A549 (cell line): ENCODE measurements at regions not wholly inside any gene's neighbourhood (a gene's known extent, or its start where the extent isn't known, plus 50 kb on each side); places are given as distances from the start of the nearest gene placed in this dataset.

Source experiments
- ATAC-seq, 2 experiments: fragments of 200-7000 bp in 1 of 2; fragments of >200 bp in 1 of 2; cut with Nextera tagmentation in 1 of 2; cut with Tn5 transposase in 1 of 2; 3 replicates each; pipeline versions ENCODE4 v1.8.0 to v1.9.1; 2018 to 2020; ENCODE audit warnings: mild to moderate bottlenecking in 1 of 2, moderate library complexity in 1 of 2
- CTCF ChIA-PET: fragments of 300-600 bp; sonication (Branson Sonifier 250); formaldehyde crosslinking; extraction: SDS; loops from one replicate; lab custom pipeline; 2021; ENCODE audit warnings: antibody characterized with exemption, inconsistent platforms; lab: Yijun Ruan, JAX
- POLR2A ChIA-PET: fragments of 350-600 bp; formaldehyde crosslinking; extraction: SDS; loops from one replicate; lab custom pipeline; 2021; ENCODE audit warnings: antibody characterized with exemption, inconsistent platforms; lab: Yijun Ruan, JAX
- DNase-seq, 2 experiments: peaks; one replicate each; pipeline versions ENCODE4 v3.0.0 to v3.0.0-alpha.2; 2011 to 2016; ENCODE audit warnings: low read depth in 1 of 2, low spot score in 1 of 2
- FAIRE-seq: peaks from 2 replicates; lab custom pipeline; 2011; peaks lifted over from hg19 to GRCh38; lab: Jason Lieb, UNC
- H3K27ac ChIP-seq, 2 experiments: fragments of >200 bp; sonication (Bioruptor Twin); formaldehyde crosslinking; 3 replicates each; pipeline ENCODE4 v1.5.1; 2016 to 2017
- H3K4me1 ChIP-seq: fragments of >200 bp; sonication (Bioruptor Twin); formaldehyde crosslinking; 3 replicates; pipeline ENCODE4 v1.6.1; 2016
- H3K4me2 ChIP-seq: fragments of >200 bp; sonication (Bioruptor Twin); formaldehyde crosslinking; 3 replicates; pipeline ENCODE4 v1.6.1; 2016
- H3K4me3 ChIP-seq: fragments of >200 bp; sonication (Bioruptor Twin); formaldehyde crosslinking; 3 replicates; pipeline ENCODE4 v1.5.1; 2016
- H3K9me3 ChIP-seq: fragments of >200 bp; sonication (Bioruptor Twin); formaldehyde crosslinking; 3 replicates; pipeline ENCODE4 v1.6.1; 2016
- CHD2 ChIP-seq: fragments of 150-350 bp; IDR thresholded peaks from 2 replicates; pipeline ENCODE4 v1.6.1; 2014; ENCODE audit warnings: low read length; ENCODE audit not compliant: partially characterized antibody
- ELK1 ChIP-seq: fragments of 150-350 bp; IDR thresholded peaks from 2 replicates; pipeline ENCODE4 v1.6.1; 2014; ENCODE audit warnings: low read depth, mild to moderate bottlenecking, low read length
- GATA3 ChIP-seq: IDR thresholded peaks from 2 replicates; pipeline ENCODE4 v1.6.1; 2012; ENCODE audit warnings: borderline replicate concordance
- HOXB13 ChIP-seq: fragments of 250-450 bp; sonication (Bioruptor Pico); IDR thresholded peaks from 2 replicates; pipeline ENCODE4 v1.5.0; 2020; ENCODE audit warnings: low read depth, mild to moderate bottlenecking, moderate library complexity
- HOXB5 ChIP-seq: fragments of 250-450 bp; sonication (Bioruptor Pico); IDR thresholded peaks from 2 replicates; pipeline ENCODE4 v1.5.0; 2020; ENCODE audit warnings: mild to moderate bottlenecking, moderate library complexity
- JUN ChIP-seq, 2 experiments: fragments of >200 bp; sonication (Bioruptor Twin); formaldehyde crosslinking; IDR thresholded peaks; 2 replicates in 1 of 2; 3 replicates in 1 of 2; pipeline ENCODE4 v1.6.1; 2016 to 2017
- JUNB ChIP-seq: fragments of >200 bp; sonication (Bioruptor Twin); formaldehyde crosslinking; IDR thresholded peaks from 2 replicates; pipeline ENCODE4 v1.6.1; 2016
- NFE2L2 ChIP-seq: fragments of 150-350 bp; conservative IDR thresholded peaks from 2 replicates; pipeline ENCODE4 v1.6.1; 2014; ENCODE audit warnings: low read length
- NPAS2 ChIP-seq: fragments of 250-450 bp; sonication (Bioruptor Pico); IDR thresholded peaks from 2 replicates; pipeline ENCODE4 v1.8.0; 2022; ENCODE audit warnings: mild to moderate bottlenecking, moderate library complexity, borderline replicate concordance
- PHF8 ChIP-seq: fragments of 200-600 bp; sonication (generic); IDR thresholded peaks from 2 replicates; pipeline ENCODE4 v1.6.1; 2016; ENCODE audit warnings: low read depth, mild to moderate bottlenecking, antibody characterized with exemption, moderate library complexity, borderline replicate concordance
- POLR2AphosphoS2 ChIP-seq: conservative IDR thresholded peaks from 2 replicates; pipeline ENCODE4 v1.6.1; 2012; ENCODE audit warnings: low read length, improper control_type of control experiment, inconsistent platforms
- REST ChIP-seq: fragments of 200-600 bp; sonication (generic); IDR thresholded peaks from 2 replicates; pipeline ENCODE4 v1.6.1; 2016; ENCODE audit warnings: antibody characterized with exemption, mild to moderate bottlenecking, moderate library complexity
- TFCP2L1 ChIP-seq: fragments of 250-450 bp; sonication (Bioruptor Pico); IDR thresholded peaks from 2 replicates; pipeline ENCODE4 v1.5.0; 2021; ENCODE audit warnings: mild to moderate bottlenecking
- WGBS: methylation state at CpG from one replicate; pipeline ENCODE4 v1.1.6; 2017; ENCODE audit errors: missing lambda C conversion rate; 5-methylcytosine and 5-hydroxymethylcytosine counted together

GRCh38 chr5:99243111-99243510 is 314.3 kb upstream of the CHD1 start (continued):
- TF ChIP-seq REST, result no peak

GRCh38 chr5:99239826-99240360 is 311.1 kb upstream of the CHD1 start:
- Histone ChIP-seq H3K27ac (no peak overlapping the region), H3K4me1 (no peaks in the 10 kb centered on the region), H3K4me2 (no peak overlapping the region), H3K4me3 (no peak overlapping the region), H3K9me3 (no peaks in the 10 kb centered on the region)
- POLR2A ChIA-PET, result no interaction called here
- ATAC-seq (no peak), DNase-seq (no peak), FAIRE-seq (no peak)
- TF ChIP-seq TFCP2L1 (CRISPR knock-in tag), result no peak
- no peak for TF ChIP-seq REST
- TF ChIP-seq PHF8, result no peak
- no peak for TF ChIP-seq HOXB13 (CRISPR knock-in tag)
- TF ChIP-seq JUNB, result no peak
- TF ChIP-seq NPAS2 (CRISPR knock-in tag), result no peak
- TF ChIP-seq ELK1, result no peak
- TF ChIP-seq GATA3, result no peak
- no peak for TF ChIP-seq HOXB5 (CRISPR knock-in tag)
- no peak for TF ChIP-seq CHD2
- WGBS, result 13% methylated on average over 3 of the region's 3 CpGs
- CTCF ChIA-PET, result no interaction called here

GRCh38 chr5:99191206-99191745 is 262.5 kb upstream of the CHD1 start:
- FAIRE-seq, result no peak
- H3K9me3 ChIP-seq, result no peaks in the 10 kb centered on the region
- no peak for DNase-seq
- TF ChIP-seq POLR2AphosphoS2, result no peak
- TF ChIP-seq, all 56 proteins: peak for 0
- Histone ChIP-seq H3K4me3 (no peak overlapping the region), H3K4me2 (no peak overlapping the region), H3K4me1 (no peaks in the 10 kb centered on the region), H3K27ac (no peak overlapping the region)
- CTCF ChIA-PET, result no interaction called here
- ATAC-seq, result no peak
- 46% methylated on average over 5 of the region's 5 CpGs for WGBS
- POLR2A ChIA-PET, result no interaction called here

GRCh38 chr5:99187611-99188010 is 258.8 kb upstream of the CHD1 start:
- ChIA-PET CTCF (no interaction called here), POLR2A (no interaction called here)
- Histone ChIP-seq H3K4me1 (no peaks in the 10 kb centered on the region), H3K9me3 (no peaks in the 10 kb centered on the region), H3K4me3 (no peak overlapping the region), H3K4me2 (no peak overlapping the region), H3K27ac (no peak overlapping the region)
- 36% methylated on average over 2 of the region's 2 CpGs for WGBS
- ATAC-seq, result no peak
- no peak for DNase-seq
- no peak for FAIRE-seq
- TF ChIP-seq NFE2L2 (no peak), POLR2AphosphoS2 (no peak), JUN (IDR thresholded peaks at IDR 0.05) (no peak)
